GM12873 (cell line): ENCODE measurements at regions not wholly inside any gene's neighbourhood (a gene's known extent, or its start where the extent isn't known, plus 50 kb on each side); places are given as distances from the start of the nearest gene placed in this dataset.

Experiments
- CTCF ChIP-seq: IDR thresholded peaks from 2 replicates; pipeline ENCODE4 v1.5.1; 2012; ENCODE audit warnings: low read depth, mild to moderate bottlenecking, moderate library complexity, low read length, control low read depth; ENCODE audit not compliant: insufficient read depth; ENCODE audit errors: missing control alignments

GRCh38 chr7:12847001-12847400, 159.6 kb downstream of the ARL4A start:
- TF ChIP-seq CTCF: no peak

GRCh38 chr7:12851142-12851541, 163.7 kb downstream of the ARL4A start:
- TF ChIP-seq CTCF: no peak

- no peak for TF ChIP-seq CTCF
Observed at GRCh38 chr7:12851841-12852240, 164.4 kb downstream of the ARL4A start.

- TF ChIP-seq CTCF: no peak
Observed at GRCh38 chr7:12855036-12855435, 167.6 kb downstream of the ARL4A start.

- no peak for TF ChIP-seq CTCF
Observed at GRCh38 chr7:12859761-12860160, 172.3 kb downstream of the ARL4A start.

GRCh38 chr7:12861070-12861469, 173.6 kb downstream of the ARL4A start:
- no peak for TF ChIP-seq CTCF

GRCh38 chr7:12862146-12862545, 174.7 kb downstream of the ARL4A start:
- no peak for TF ChIP-seq CTCF
